DND-41 (cell line): ENCODE measurements at regions not wholly inside any gene's neighbourhood (a gene's known extent, or its start where the extent isn't known, plus 50 kb on each side); places are given as distances from the start of the nearest gene placed in this dataset.

ENCODE experiments used
- ATAC-seq: fragments of 200-7000 bp; cut with Tn5 transposase; 3 replicates; pipeline ENCODE4 v1.9.1; 2021; ENCODE audit warnings: low read depth; ENCODE audit not compliant: insufficient read depth
- DNase-seq: peaks from one replicate; pipeline ENCODE4 v3.0.0-alpha.2; 2020
- H2AFZ ChIP-seq: 2 replicates; pipeline ENCODE4 v1.6.0; 2012; ENCODE audit warnings: low read depth, low read length
- H3K27ac ChIP-seq: 2 replicates; pipeline ENCODE4 v1.5.1; 2012; ENCODE audit warnings: low read length, inconsistent platforms
- H3K27me3 ChIP-seq: fragments of 200-600 bp; sonication (generic); 2 replicates; pipeline ENCODE4 v1.6.0; 2012; ENCODE audit warnings: low read length, mild to moderate bottlenecking, inconsistent platforms; ENCODE audit not compliant: insufficient read depth, poor library complexity
- H3K36me3 ChIP-seq: 2 replicates; pipeline ENCODE4 v1.5.1; 2012; ENCODE audit warnings: low read length, inconsistent platforms; ENCODE audit not compliant: insufficient read depth
- H3K4me1 ChIP-seq: 2 replicates; pipeline ENCODE4 v1.5.1; 2012; ENCODE audit warnings: mild to moderate bottlenecking, low read length; ENCODE audit not compliant: insufficient read depth
- H3K4me2 ChIP-seq: 2 replicates; pipeline ENCODE4 v1.6.0; 2012; ENCODE audit warnings: mild to moderate bottlenecking, moderate library complexity, low read length, inconsistent platforms; ENCODE audit not compliant: insufficient read depth
- H3K4me3 ChIP-seq, 2 experiments: fragments of 200-600 bp in 1 of 2; shearing (Covaris generic) in 1 of 2; 2 replicates each; pipeline ENCODE4 v1.5.1; 2012 to 2016; ENCODE audit warnings: inconsistent platforms in 2 of 2, low read length in 2 of 2, mild to moderate bottlenecking in 2 of 2, low read depth in 1 of 2, moderate library complexity in 1 of 2
- H3K79me2 ChIP-seq: 2 replicates; pipeline ENCODE4 v1.6.0; 2012; ENCODE audit warnings: low read length, inconsistent platforms; ENCODE audit not compliant: insufficient read depth
- H3K9ac ChIP-seq: 2 replicates; pipeline ENCODE4 v1.6.0; 2012; ENCODE audit warnings: low read depth, mild to moderate bottlenecking, inconsistent platforms, low read length, moderate library complexity
- H3K9me3 ChIP-seq: 2 replicates; pipeline ENCODE4 v1.5.1; 2012; ENCODE audit warnings: low read length, moderate library complexity, mild to moderate bottlenecking, inconsistent platforms; ENCODE audit not compliant: insufficient read depth, severe bottlenecking
- H4K20me1 ChIP-seq: 2 replicates; pipeline ENCODE4 v1.6.0; 2012; ENCODE audit warnings: low read length; ENCODE audit not compliant: insufficient read depth
- CTCF ChIP-seq: IDR thresholded peaks from 2 replicates; pipeline ENCODE4 v1.5.1; 2012; ENCODE audit warnings: borderline replicate concordance, low read length, moderate library complexity, mild to moderate bottlenecking; ENCODE audit not compliant: poor library complexity, severe bottlenecking; ENCODE audit errors: extremely low read depth
- EZH2 ChIP-seq: IDR thresholded peaks from 3 replicates; pipeline ENCODE4 v1.6.1; 2012; ENCODE audit warnings: borderline replicate concordance, low read depth, mild to moderate bottlenecking, moderate library complexity, low read length, inconsistent platforms; ENCODE audit not compliant: severe bottlenecking

- Histone ChIP-seq H2AFZ (no peak overlapping the region), H3K9me3 (no peaks in the 10 kb centered on the region), H3K4me1 (no peaks in the 10 kb centered on the region), H3K27ac (no peak overlapping the region), H3K79me2 (no peaks in the 10 kb centered on the region), H3K9ac (no peak overlapping the region), H4K20me1 (no peaks in the 10 kb centered on the region), H3K27me3 (no peaks in the 10 kb centered on the region), H3K4me2 (no peak overlapping the region), H3K4me3 (no peak overlapping the region), H3K36me3 (no peaks in the 10 kb centered on the region)
- DNase-seq (no peak), ATAC-seq (no peak)
- TF ChIP-seq CTCF (no peak), EZH2 (no peak)
These were observed 343.5 kb downstream of the PBX1 start for GRCh38 chr1:164902491-164902890.
